ENCODE measurements at regions not wholly inside any gene's neighbourhood (a gene's known extent, or its start where the extent isn't known, plus 50 kb on each side); places are given as distances from the start of the nearest gene placed in this dataset.

- no peak for TF ChIP-seq POLR2AphosphoS5 (IDR thresholded peaks at IDR 0.05)
- no peak for TF ChIP-seq EP300 (conservative IDR thresholded peaks at IDR 0.05; ENCODE audit: poor library complexity, severe bottlenecking)
Observed at GRCh38 chr5:97528941-97529340, 345.9 kb upstream of the RIOK2 start.
